BLaER1 treated with 17β-estradiol and CSF1 and Interleukin-3, amounts not matched to agents 10 nM and 100 nM (cell line): ENCODE measurements at regions not wholly inside any gene's neighbourhood (a gene's known extent, or its start where the extent isn't known, plus 50 kb on each side); places are given as distances from the start of the nearest gene placed in this dataset.

Experiments used
- H3K27ac ChIP-seq, 11 experiments: shearing (Covaris generic); formaldehyde crosslinking; 2 replicates each; pipeline ENCODE4 v1.8.1; 2022
- H3K27me3 ChIP-seq, 11 experiments: shearing (Covaris generic); formaldehyde crosslinking; 2 replicates each; pipeline ENCODE4 v1.8.1; 2022
- H3K36me3 ChIP-seq, 11 experiments: shearing (Covaris generic); formaldehyde crosslinking; 2 replicates each; pipeline ENCODE4 v1.8.1; 2022
- H3K4me1 ChIP-seq, 10 experiments: shearing (Covaris generic); formaldehyde crosslinking; 2 replicates each; pipeline ENCODE4 v1.8.1; 2022
- H3K4me2 ChIP-seq, 11 experiments: shearing (Covaris generic); formaldehyde crosslinking; 2 replicates each; pipeline ENCODE4 v1.8.1; 2022
- H3K4me3 ChIP-seq, 10 experiments: shearing (Covaris generic); formaldehyde crosslinking; 2 replicates each; pipeline ENCODE4 v1.8.1; 2022
- H3K9ac ChIP-seq, 11 experiments: shearing (Covaris generic); formaldehyde crosslinking; 2 replicates each; pipeline ENCODE4 v1.8.1; 2022
- H3K9me3 ChIP-seq, 11 experiments: shearing (Covaris generic); formaldehyde crosslinking; replicated peaks in 1 of 11; 2 replicates each; pipeline ENCODE4 v1.8.1; 2022
- H4K20me1 ChIP-seq, 11 experiments: shearing (Covaris generic); formaldehyde crosslinking; 2 replicates each; pipeline ENCODE4 v1.8.1; 2022
- Cebpa-rat ChIP-seq, 11 experiments: shearing (Covaris generic); IDR thresholded peaks; 2 replicates each; pipeline ENCODE4 v1.8.1; 2022

GRCh38 chr5:127227881-127228280 is 62.7 kb upstream of the MEGF10 start:
- peaks cover 0 to 3% (median 0%) of the 10 kb centered on the region in 11 experiments; a peak in 1 of 22 replicates for H3K27me3 ChIP-seq
- peaks cover 11 to 23% (median 20%) of the 10 kb centered on the region in 10 experiments for H3K4me1 ChIP-seq
- H3K4me2 ChIP-seq, result no peak overlapping the region
- no peak overlapping the region for H3K4me3 ChIP-seq
- H3K36me3 ChIP-seq, result no peaks in the 10 kb centered on the region
- H4K20me1 ChIP-seq, result no peaks in the 10 kb centered on the region
- H3K9me3 ChIP-seq, result no peaks in the 10 kb centered on the region
- H3K27ac ChIP-seq, result no peak overlapping the region
- H3K9ac ChIP-seq, result no peak overlapping the region
- no peak for TF ChIP-seq Cebpa-rat (IDR thresholded peaks at IDR 0.05)

- H3K9me3 ChIP-seq, result no peaks in the 10 kb centered on the region
- no peaks in the 10 kb centered on the region for H4K20me1 ChIP-seq
- peaks cover 4 to 17% (median 13%) of the 10 kb centered on the region in 10 experiments; a peak in 19 of 20 replicates for H3K4me1 ChIP-seq
- H3K4me2 ChIP-seq, result peak overlapping the region; percentile 84 to 96 (median 93)
- peak overlapping the region in 7 of 11 experiments; percentile 63 to 80 (median 77); a peak in 10 of 22 replicates for H3K27ac ChIP-seq
- no peaks in the 10 kb centered on the region for H3K36me3 ChIP-seq
- no peak for TF ChIP-seq Cebpa-rat (IDR thresholded peaks at IDR 0.05)
- H3K9ac ChIP-seq, result peak overlapping the region; percentile 13 to 81 (median 78); a peak in 17 of 22 replicates
- H3K27me3 ChIP-seq, result peaks cover 0 to 3% (median 0%) of the 10 kb centered on the region in 11 experiments; a peak in 1 of 22 replicates
- peak overlapping the region; percentile 57 to 76 (median 64); a peak in 18 of 20 replicates for H3K4me3 ChIP-seq
Measured at GRCh38 chr5:127228540-127229184, 61.9 kb upstream of the MEGF10 start.

- TF ChIP-seq Cebpa-rat (IDR thresholded peaks at IDR 0.05), result no peak
- Histone ChIP-seq H3K9me3 (no peaks in the 10 kb centered on the region), H3K4me2 (peak overlapping the region; percentile 84 to 96 (median 93)), H3K4me1 (peaks cover 4 to 17% (median 13%) of the 10 kb centered on the region in 10 experiments; a peak in 19 of 20 replicates), H3K27ac (peak overlapping the region; percentile 62 to 80 (median 72); a peak in 21 of 22 replicates), H4K20me1 (no peaks in the 10 kb centered on the region), H3K27me3 (peaks cover 0 to 3% (median 0%) of the 10 kb centered on the region in 11 experiments; a peak in 1 of 22 replicates), H3K9ac (peak overlapping the region; percentile 69 to 81 (median 78)), H3K4me3 (peak overlapping the region; percentile 57 to 76 (median 64)), H3K36me3 (no peaks in the 10 kb centered on the region)
Measured at GRCh38 chr5:127229185-127229889, 61.3 kb upstream of the MEGF10 start.

GRCh38 chr5:127231118-127231517 is 59.5 kb upstream of the MEGF10 start:
- TF ChIP-seq Cebpa-rat (IDR thresholded peaks at IDR 0.05), result no peak
- H3K4me1 ChIP-seq, result peaks cover 4 to 17% (median 13%) of the 10 kb centered on the region in 10 experiments; a peak in 19 of 20 replicates
- no peak overlapping the region for H3K9ac ChIP-seq
- H4K20me1 ChIP-seq, result no peaks in the 10 kb centered on the region
- peaks cover 0 to 3% (median 0%) of the 10 kb centered on the region in 11 experiments; a peak in 1 of 22 replicates for H3K27me3 ChIP-seq
- H3K4me2 ChIP-seq, result no peak overlapping the region
- H3K9me3 ChIP-seq, result no peaks in the 10 kb centered on the region
- H3K27ac ChIP-seq, result no peak overlapping the region
- H3K36me3 ChIP-seq, result no peaks in the 10 kb centered on the region
- no peak overlapping the region for H3K4me3 ChIP-seq

DNA sequence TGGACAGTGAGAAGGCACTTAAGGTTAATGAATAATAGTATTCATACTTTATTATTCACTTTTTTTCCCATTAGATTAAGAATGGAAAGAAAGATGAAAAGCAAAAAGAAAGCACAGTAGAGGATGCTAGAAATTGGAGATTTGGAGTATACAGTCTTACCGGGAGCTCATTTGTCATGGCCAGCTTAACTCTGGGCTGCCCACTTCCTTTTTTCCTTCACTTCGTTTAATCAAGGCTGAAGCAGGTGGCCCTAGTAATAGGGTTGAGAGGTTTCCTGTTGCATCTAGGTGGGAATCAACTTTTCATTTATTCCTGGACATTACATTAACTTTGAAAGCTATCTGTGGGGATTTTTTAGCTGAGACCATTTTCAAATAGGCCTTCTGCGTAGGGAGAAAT is 57.0 kb upstream of the MEGF10 start:
- Histone ChIP-seq H3K36me3 (no peaks in the 10 kb centered on the region), H4K20me1 (no peaks in the 10 kb centered on the region), H3K4me1 (peaks cover 4 to 16% (median 12%) of the 10 kb centered on the region in 10 experiments; a peak in 19 of 20 replicates), H3K4me2 (no peak overlapping the region), H3K9me3 (no peaks in the 10 kb centered on the region), H3K9ac (no peak overlapping the region), H3K27me3 (peaks cover 0 to 3% (median 0%) of the 10 kb centered on the region in 11 experiments; a peak in 1 of 22 replicates), H3K27ac (no peak overlapping the region), H3K4me3 (no peak overlapping the region)
- no peak for TF ChIP-seq Cebpa-rat (IDR thresholded peaks at IDR 0.05)

DNA sequence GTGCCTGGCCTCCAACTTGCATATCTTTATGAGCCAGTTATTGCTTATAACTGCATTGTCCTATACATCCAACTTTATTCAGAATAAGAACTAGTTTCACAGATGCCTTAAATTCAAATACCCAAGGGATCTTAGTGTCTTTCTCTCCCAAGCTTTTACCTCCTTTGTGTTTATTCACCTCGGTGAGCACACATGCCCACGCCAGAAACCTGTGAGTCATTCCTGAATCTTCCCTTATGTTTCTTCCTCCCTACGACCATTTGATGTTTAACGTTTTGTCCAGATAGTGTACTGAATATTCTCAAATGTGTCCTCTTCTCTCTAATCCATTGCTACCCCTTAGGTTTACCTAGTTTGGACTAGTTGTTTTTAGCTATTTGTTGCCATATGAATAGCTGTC is 55.5 kb upstream of the MEGF10 start:
- no peaks in the 10 kb centered on the region for H3K27me3 ChIP-seq

DNA sequence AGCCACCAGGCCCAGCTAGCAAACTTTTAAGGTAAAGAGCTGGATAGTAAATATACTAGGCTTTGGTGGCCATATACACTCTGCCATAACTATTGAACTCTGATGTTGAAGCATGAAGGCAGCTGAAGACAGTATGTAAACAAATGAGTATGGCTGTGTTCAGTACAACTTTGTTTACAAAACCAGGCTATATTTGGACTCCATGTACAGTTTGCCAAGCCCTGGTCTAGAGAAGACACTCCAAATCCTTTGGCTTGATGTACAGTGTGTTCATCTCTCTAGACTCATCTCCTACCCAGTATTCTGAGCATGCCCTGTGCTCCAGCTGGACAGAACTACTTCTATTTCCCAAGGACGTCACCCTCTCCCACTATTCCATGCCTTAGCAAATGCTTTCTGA is 54.3 kb upstream of the MEGF10 start:
- no peak overlapping the region for H3K27ac ChIP-seq
- H4K20me1 ChIP-seq, result no peaks in the 10 kb centered on the region
- H3K4me2 ChIP-seq, result no peak overlapping the region
- no peak for TF ChIP-seq Cebpa-rat (IDR thresholded peaks at IDR 0.05)
- H3K4me3 ChIP-seq, result no peak overlapping the region
- no peaks in the 10 kb centered on the region for H3K27me3 ChIP-seq
- H3K4me1 ChIP-seq, result no peaks in the 10 kb centered on the region
- H3K9me3 ChIP-seq, result no peaks in the 10 kb centered on the region
- H3K36me3 ChIP-seq, result no peaks in the 10 kb centered on the region
- H3K9ac ChIP-seq, result no peak overlapping the region

More for the DNA sequence above, 55.5 kb upstream of the MEGF10 start:
- Histone ChIP-seq H3K4me1 (peaks cover 0 to under 1% (median 0%) of the 10 kb centered on the region in 10 experiments; a peak in 1 of 20 replicates), H3K36me3 (no peaks in the 10 kb centered on the region), H3K9me3 (no peaks in the 10 kb centered on the region), H4K20me1 (no peaks in the 10 kb centered on the region), H3K4me2 (no peak overlapping the region), H3K9ac (no peak overlapping the region), H3K4me3 (no peak overlapping the region), H3K27ac (no peak overlapping the region)
- TF ChIP-seq Cebpa-rat (IDR thresholded peaks at IDR 0.05), result no peak
